AG09309 (cell line): ENCODE measurements at regions not wholly inside any gene's neighbourhood (a gene's known extent, or its start where the extent isn't known, plus 50 kb on each side); places are given as distances from the start of the nearest gene placed in this dataset.

Source experiments
- DNase-seq: peaks from one replicate; pipeline ENCODE4 v3.0.0-alpha.2; 2010; ENCODE audit warnings: low read depth
- H3K4me3 ChIP-seq: 2 replicates; pipeline ENCODE4 v1.5.1; 2011; ENCODE audit warnings: mild to moderate bottlenecking, low read depth, low read length, moderate library complexity; ENCODE audit not compliant: control insufficient read depth
- TF ChIP-seq, protein P1 (sequence below): IDR thresholded peaks from 2 replicates; pipeline ENCODE4 v1.5.1; 2011; ENCODE audit warnings: mild to moderate bottlenecking, low read depth, low read length, inconsistent platforms; ENCODE audit not compliant: insufficient read depth, control insufficient read depth; ENCODE audit errors: missing control alignments

GRCh38 chr1:55848906-55849305, 633.7 kb upstream of the USP24 start:
- no peak for DNase-seq
- H3K4me3 ChIP-seq: no peak overlapping the region

DNA sequence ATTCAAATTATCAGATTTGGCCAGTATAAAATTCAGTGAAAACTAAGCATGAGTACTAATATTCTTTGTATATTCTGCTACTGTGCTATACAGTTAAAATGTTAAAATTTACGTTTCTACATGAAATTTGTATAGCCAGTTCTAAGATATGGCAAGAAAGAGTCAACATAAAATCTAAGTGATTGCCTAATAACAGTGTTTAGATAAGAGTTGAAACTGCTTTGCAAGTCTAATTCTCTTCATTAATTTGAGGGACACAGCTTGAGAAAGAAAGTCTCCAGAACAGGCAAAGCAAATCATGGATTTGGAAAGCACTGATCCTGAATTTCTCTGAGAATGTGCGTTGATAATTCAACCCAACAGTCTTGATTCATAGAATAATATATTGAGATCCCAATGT, 630.9 kb upstream of the USP24 start:
- H3K4me3 ChIP-seq: no peak overlapping the region
- TF ChIP-seq, protein P1, sequence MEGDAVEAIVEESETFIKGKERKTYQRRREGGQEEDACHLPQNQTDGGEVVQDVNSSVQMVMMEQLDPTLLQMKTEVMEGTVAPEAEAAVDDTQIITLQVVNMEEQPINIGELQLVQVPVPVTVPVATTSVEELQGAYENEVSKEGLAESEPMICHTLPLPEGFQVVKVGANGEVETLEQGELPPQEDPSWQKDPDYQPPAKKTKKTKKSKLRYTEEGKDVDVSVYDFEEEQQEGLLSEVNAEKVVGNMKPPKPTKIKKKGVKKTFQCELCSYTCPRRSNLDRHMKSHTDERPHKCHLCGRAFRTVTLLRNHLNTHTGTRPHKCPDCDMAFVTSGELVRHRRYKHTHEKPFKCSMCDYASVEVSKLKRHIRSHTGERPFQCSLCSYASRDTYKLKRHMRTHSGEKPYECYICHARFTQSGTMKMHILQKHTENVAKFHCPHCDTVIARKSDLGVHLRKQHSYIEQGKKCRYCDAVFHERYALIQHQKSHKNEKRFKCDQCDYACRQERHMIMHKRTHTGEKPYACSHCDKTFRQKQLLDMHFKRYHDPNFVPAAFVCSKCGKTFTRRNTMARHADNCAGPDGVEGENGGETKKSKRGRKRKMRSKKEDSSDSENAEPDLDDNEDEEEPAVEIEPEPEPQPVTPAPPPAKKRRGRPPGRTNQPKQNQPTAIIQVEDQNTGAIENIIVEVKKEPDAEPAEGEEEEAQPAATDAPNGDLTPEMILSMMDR: no peak
- no peak for DNase-seq

More at GRCh38 chr1:55848906-55849305, 633.7 kb upstream of the USP24 start:
- TF ChIP-seq, protein P1: peak; percentile 59

DNA sequence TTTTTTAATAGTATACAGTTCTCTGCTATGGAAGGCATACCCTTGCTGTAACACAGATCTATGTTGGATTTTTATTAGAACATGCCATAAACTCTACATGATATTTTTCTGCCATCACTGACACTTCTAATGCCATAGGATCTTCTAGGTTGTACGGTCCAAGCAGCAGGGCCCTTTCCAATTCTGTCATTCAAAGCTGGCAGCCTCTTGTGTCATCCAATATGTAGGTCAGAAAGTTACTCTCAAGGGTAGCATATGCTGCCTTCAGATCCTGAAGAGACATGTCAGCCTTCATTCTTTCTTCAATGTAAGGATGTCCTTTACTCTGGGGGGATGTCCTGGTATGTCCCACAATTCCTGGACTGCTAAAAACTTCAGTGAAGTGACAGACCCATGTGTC, 629.2 kb upstream of the USP24 start:
- H3K4me3 ChIP-seq: no peak overlapping the region
- no peak for DNase-seq
- TF ChIP-seq, protein P1: no peak

DNA sequence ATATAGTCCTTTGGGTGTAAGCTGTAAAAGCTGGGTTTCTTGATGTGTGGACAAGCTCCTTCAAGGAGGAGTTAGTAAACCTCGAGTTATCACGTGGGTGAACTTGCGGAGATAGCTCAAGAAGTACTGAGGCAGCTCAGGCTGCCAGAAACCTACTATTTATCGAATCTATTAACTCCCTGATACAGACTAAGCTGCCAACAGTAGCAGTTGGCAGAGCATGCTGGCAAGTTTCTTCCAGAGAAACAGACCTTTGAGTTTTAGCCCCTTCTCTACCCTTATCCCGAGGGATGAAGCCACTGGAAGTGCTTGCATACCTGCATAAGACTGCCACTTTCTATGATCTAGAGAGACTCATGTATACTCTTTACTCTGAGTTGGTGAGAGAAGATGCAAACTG, 624.5 kb upstream of the USP24 start:
- DNase-seq: no peak
- H3K4me3 ChIP-seq: no peak overlapping the region
- TF ChIP-seq, protein P1: no peak

DNA sequence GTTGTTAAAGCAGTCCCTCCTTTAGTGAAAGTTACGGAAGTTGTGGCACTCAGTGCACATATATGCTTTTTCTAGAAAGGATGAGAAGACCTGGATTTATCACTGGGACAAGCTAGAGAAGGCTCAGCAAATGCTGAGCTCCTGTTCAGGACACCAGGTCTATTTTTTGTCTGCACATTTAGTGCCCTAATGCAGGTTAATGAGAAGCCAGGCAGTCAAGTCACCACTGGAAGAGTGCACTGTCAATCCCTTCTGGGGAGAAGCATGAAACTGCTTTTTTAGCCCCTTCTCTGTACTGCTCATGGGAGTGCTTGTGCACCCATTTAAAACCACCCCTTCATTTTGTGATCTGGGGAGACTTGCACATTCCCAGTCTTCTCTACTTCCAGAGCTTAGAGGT, 624.1 kb upstream of the USP24 start:
- H3K4me3 ChIP-seq: no peak overlapping the region
- TF ChIP-seq, protein P1: no peak
- no peak for DNase-seq

GRCh38 chr1:55836086-55836485, 620.9 kb upstream of the USP24 start:
- TF ChIP-seq, protein P1: no peak
- no peak overlapping the region for H3K4me3 ChIP-seq
- no peak for DNase-seq

GRCh38 chr1:55833529-55834091, 618.4 kb upstream of the USP24 start:
- no peak overlapping the region for H3K4me3 ChIP-seq
- TF ChIP-seq, protein P1: no peak
- DNase-seq: peak; percentile 94
